Activated CD8-positive, alpha-beta T cell treated with anti-CD3 and anti-CD28 coated beads for 36 hours (primary cell): ENCODE measurements at regions not wholly inside any gene's neighbourhood (a gene's known extent, or its start where the extent isn't known, plus 50 kb on each side); places are given as distances from the start of the nearest gene placed in this dataset.

Source experiments
- ATAC-seq: fragments of 200-7000 bp; cut with Tn5 transposase; one replicate; pipeline ENCODE4 v1.10.0; 2021; ENCODE audit warnings: mild to moderate bottlenecking, moderate library complexity
- CTCF ChIA-PET: fragments of 350-600 bp; sonication (Branson Sonifier 250); formaldehyde crosslinking; loops from one replicate; lab custom pipeline; 2021; ENCODE audit warnings: antibody characterized with exemption; lab: Charles Lee
- POLR2A ChIA-PET: fragments of 350-600 bp; sonication (Branson Sonifier 250); formaldehyde crosslinking; loops from one replicate; lab custom pipeline; 2021; ENCODE audit warnings: antibody characterized with exemption; lab: Charles Lee
- DNase-seq: peaks from one replicate; pipeline ENCODE4 v3.0.0-alpha.2; 2020
- H3K27ac Mint-ChIP-seq: one replicate; pipeline ENCODE4 v1.8.0; 2021; ENCODE audit warnings: mild to moderate bottlenecking, mixed read lengths
- H3K27me3 Mint-ChIP-seq: one replicate; pipeline ENCODE4 v1.8.0; 2021; ENCODE audit warnings: mixed read lengths
- H3K36me3 Mint-ChIP-seq: one replicate; pipeline ENCODE4 v1.8.0; 2021; ENCODE audit warnings: low read depth, mixed read lengths
- H3K4me1 Mint-ChIP-seq: one replicate; pipeline ENCODE4 v1.8.0; 2021; ENCODE audit warnings: low read depth, mixed read lengths
- H3K4me3 Mint-ChIP-seq: one replicate; pipeline ENCODE4 v1.8.0; 2021; ENCODE audit warnings: mild to moderate bottlenecking, moderate library complexity, mixed read lengths
- H3K9me3 Mint-ChIP-seq: one replicate; pipeline ENCODE4 v1.8.0; 2021; ENCODE audit warnings: mixed read lengths
- CTCF ChIP-seq: fragments of 200-600 bp; IDR thresholded peaks from one replicate; pipeline ENCODE4 v1.8.0; 2022; ENCODE audit warnings: antibody characterized with exemption, mild to moderate bottlenecking
- intact Hi-C: fragments of 100-400 bp; cut with micrococcal nuclease; formaldehyde crosslinking; loops from one replicate; pipeline ENCODE4 v1.10.0; 2022

- no peak for ATAC-seq
- POLR2A ChIA-PET: no interaction called here
- Mint-ChIP-seq H3K9me3 (peaks cover 2% of the 10 kb centered on the region), H3K36me3 (no peaks in the 10 kb centered on the region), H3K4me3 (no peak overlapping the region), H3K4me1 (no peaks in the 10 kb centered on the region), H3K27me3 (peaks cover 2% of the 10 kb centered on the region), H3K27ac (no peak overlapping the region)
- intact Hi-C loops: no loop called here
- no peak for DNase-seq
- TF ChIP-seq CTCF: no peak
- CTCF ChIA-PET: no interaction called here
These were observed 237.9 kb upstream of the CTBP2 start for GRCh38 chr10:125398270-125398669.

- Mint-ChIP-seq H3K27ac (no peak overlapping the region), H3K4me3 (no peak overlapping the region), H3K4me1 (no peaks in the 10 kb centered on the region), H3K36me3 (no peaks in the 10 kb centered on the region), H3K9me3 (no peaks in the 10 kb centered on the region), H3K27me3 (peaks cover 2% of the 10 kb centered on the region)
- TF ChIP-seq CTCF: no peak
- DNase-seq (no peak), ATAC-seq (no peak)
- POLR2A ChIA-PET: no interaction called here
- CTCF ChIA-PET: no interaction called here
- intact Hi-C loops: no loop called here
These were observed 237.2 kb upstream of the CTBP2 start for GRCh38 chr10:125397608-125398007.

GRCh38 chr10:125396676-125397075 lies 236.3 kb upstream of the CTBP2 start:
- no peaks in the 10 kb centered on the region for H3K9me3 Mint-ChIP-seq
- ATAC-seq (no peak), DNase-seq (no peak)
- ChIA-PET POLR2A (no interaction called here), CTCF (no interaction called here)
- no peak overlapping the region for H3K4me3 Mint-ChIP-seq
- no peak for TF ChIP-seq CTCF
- no peak overlapping the region for H3K27ac Mint-ChIP-seq
- intact Hi-C loops: no loop called here
- no peaks in the 10 kb centered on the region for H3K36me3 Mint-ChIP-seq
- H3K4me1 Mint-ChIP-seq: no peaks in the 10 kb centered on the region
- peaks cover 2% of the 10 kb centered on the region for H3K27me3 Mint-ChIP-seq

GRCh38 chr10:125392609-125393008 lies 232.2 kb upstream of the CTBP2 start:
- Mint-ChIP-seq H3K4me1 (no peaks in the 10 kb centered on the region), H3K9me3 (peaks cover 7% of the 10 kb centered on the region), H3K4me3 (no peak overlapping the region), H3K27ac (no peak overlapping the region), H3K27me3 (peaks cover 2% of the 10 kb centered on the region), H3K36me3 (no peaks in the 10 kb centered on the region)
- DNase-seq (no peak), ATAC-seq (no peak)
- intact Hi-C loops: no loop called here
- no peak for TF ChIP-seq CTCF
- CTCF ChIA-PET: no interaction called here
- POLR2A ChIA-PET: no interaction called here

- no peak overlapping the region for H3K4me3 Mint-ChIP-seq
- no peak overlapping the region for H3K27ac Mint-ChIP-seq
- no peaks in the 10 kb centered on the region for H3K36me3 Mint-ChIP-seq
- H3K9me3 Mint-ChIP-seq: peaks cover 7% of the 10 kb centered on the region
- ATAC-seq (no peak), DNase-seq (no peak)
- TF ChIP-seq CTCF: no peak
- H3K27me3 Mint-ChIP-seq: peaks cover 2% of the 10 kb centered on the region
- intact Hi-C loops: no loop called here
- ChIA-PET CTCF (no interaction called here), POLR2A (no interaction called here)
- H3K4me1 Mint-ChIP-seq: no peaks in the 10 kb centered on the region
These were observed 231.8 kb upstream of the CTBP2 start for GRCh38 chr10:125392154-125392553.
